NCI-H460 (cell line): ENCODE measurements at regions not wholly inside any gene's neighbourhood (a gene's known extent, or its start where the extent isn't known, plus 50 kb on each side); places are given as distances from the start of the nearest gene placed in this dataset.
A peak's percentile ranks its signal among the peaks of the same experiment; 100 is the strongest.

Experiments used
- DNase-seq: peaks from one replicate; pipeline ENCODE4 v3.0.0-alpha.2; 2016; ENCODE audit warnings: low read depth; ENCODE audit errors: extremely low read depth

DNA sequence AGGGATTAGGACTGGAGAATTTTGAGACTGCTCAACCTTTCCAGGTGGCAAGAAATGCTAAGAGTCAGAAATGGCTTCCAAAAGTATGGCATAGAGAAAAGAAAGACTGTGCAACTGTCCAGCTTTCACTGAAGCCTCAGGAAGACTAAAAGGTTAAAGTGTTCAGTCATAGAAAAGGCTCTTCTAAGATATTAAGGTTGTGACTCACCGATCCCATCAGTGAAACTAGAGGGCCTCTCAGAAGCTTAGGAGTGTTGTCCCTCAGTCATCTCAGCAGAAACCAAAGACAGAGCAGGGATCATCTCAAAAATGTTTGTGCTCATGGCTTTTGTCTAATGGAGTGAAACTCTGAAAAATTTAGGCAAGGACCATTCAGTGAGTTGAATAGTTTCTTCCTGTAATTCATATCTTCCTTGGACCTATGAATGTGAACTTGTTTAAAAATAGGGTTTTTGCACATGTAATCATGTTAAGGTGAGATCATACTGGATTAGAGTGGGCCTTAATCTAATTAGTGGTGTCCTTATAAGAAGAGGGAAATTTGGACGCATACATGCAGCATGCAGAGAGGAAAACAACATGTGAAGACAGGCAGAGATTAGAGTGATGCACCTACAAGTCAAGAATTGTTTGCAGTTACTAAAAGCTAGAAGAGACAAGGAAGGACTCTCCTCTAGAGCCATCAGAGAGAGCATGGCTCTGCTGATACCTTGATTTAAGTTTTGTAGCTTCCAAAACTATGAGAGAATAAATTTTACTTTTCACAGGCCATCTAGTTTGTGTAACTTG, 71.3 kb downstream of the RPE65 start:
- DNase-seq: no peak

DNA sequence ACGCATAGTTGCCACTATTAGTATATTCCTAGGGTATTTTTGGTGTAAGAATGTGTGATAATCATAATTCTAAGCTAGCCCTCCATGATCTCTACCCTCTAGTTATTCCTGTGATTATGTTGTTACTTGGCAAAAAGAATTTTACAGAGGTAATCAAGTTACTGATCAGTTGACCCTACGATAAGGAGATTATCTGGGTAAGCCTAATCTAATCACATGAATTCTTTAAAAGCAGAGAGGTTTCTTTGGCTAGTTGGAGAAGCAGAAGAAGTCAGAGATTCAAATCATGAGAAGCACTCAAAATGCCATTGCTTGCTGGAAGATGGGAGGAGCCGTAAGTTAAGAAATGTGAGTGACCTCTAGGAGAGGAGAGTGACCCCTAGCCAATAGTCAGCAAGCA, 72.7 kb downstream of the RPE65 start:
- DNase-seq: no peak

DNA sequence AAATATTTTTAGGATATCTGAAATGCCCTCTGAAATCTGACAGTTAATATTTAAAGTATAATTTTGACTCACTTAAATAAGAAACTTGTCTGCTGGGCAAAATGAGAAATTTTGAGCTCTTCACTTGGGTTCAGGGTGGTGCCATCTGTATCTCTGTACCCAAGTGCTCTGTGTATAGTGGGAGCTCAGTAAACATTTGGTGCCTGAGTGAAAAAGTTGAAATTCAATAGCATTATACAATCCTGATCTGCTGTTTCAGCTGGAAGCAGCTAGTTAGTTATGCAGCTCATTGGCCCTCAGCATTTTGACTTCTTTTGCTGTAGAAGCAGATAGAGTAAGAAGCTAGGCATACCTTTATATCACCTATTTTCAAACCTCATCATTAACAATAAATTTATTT, 73.3 kb downstream of the RPE65 start:
- DNase-seq: no peak

DNA sequence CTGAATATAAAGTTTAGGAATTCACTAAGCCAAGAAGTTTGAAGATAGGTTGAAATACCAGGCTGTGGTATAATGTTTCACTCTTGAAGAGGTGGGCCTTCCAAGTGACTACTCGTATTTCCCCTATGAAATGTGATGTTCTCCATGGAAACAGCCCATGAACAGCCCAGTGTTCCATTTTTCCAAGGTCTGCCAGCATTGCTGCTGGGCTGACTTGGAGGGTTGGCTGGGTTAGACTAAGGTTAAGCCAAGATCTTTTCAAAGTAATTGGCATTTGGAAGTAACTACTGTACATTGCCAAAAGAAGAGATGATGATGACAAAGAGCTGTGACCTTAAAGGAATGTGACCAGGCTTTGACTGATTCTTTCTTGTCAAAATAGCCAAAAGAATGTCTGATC, 73.8 kb downstream of the RPE65 start:
- DNase-seq: no peak

DNA sequence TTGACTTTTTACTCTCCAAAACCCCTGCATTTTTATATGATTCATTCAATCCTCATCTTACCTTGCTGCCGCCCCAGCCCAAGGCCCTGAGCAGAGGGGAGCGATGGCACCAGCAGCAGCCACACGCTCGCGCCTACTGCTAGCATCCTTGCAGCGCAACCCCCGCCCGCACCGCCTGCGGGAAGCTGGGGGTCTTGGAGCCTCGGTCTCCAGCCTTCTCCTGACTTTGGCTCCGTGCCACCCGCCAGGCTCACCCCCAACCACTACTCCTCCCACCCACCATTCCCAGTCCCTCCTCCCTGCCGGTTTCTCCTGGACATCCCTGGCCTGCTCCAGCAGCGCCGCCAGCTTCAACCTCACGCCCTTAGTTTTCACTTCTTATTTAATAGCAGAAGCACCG, 76.6 kb downstream of the RPE65 start:
- DNase-seq: no peak

DNA sequence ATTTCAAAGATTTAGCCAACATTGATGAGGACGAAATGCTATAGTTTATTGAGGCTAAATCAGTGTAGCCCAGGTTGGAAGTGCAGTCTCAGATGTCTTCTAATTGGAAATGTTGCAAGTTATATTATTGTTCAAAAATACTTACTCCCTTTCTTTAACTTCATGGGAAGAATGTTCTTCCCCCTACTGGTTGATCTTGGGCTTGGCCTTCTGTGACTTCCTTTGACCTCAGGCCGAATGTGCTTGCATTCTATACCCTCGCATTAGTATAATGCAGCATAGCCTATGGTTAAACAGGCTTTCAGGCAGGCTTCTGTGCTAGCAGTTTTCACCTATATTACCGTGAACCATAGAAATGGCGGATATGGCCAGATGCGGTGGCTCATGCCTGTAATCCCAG, 77.3 kb downstream of the RPE65 start:
- no peak for DNase-seq

DNA sequence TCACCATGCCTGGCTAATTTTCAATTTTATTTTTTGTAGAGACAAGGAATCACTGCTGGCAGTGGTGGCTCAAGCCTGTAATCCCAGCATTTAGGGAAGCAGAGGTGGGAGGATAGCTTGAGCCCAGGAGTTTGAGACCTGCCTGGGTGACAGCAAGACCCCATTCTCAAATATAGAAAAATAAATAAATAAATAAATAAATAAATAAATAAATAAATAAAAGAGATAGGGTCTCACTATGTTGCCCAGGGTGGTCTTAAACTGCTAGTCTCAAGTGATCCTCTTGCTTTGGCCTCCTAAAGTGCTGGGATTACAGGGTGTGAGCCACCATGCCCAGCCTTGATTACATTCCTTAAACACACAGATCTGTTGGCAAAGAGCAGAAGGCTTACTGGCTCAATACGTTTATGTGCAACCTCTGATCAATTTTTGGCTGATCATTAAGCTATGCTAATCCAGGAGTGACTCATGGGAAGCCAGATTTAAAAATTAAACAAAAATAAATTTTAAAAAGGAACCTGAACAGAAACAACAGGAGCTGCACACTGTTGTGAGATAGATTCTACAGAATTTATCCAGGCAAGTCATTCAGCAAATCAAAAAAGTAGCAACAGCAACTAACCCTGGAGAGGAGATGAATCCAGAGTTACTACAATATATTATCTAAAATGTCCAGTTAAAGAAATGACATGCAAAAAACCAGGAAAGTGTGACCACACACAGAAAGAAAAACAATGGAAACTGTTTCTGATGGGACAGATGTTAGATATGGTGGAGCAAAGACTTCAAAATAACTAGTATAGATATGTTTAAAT, 79.4 kb downstream of the RPE65 start:
- DNase-seq: no peak

DNA sequence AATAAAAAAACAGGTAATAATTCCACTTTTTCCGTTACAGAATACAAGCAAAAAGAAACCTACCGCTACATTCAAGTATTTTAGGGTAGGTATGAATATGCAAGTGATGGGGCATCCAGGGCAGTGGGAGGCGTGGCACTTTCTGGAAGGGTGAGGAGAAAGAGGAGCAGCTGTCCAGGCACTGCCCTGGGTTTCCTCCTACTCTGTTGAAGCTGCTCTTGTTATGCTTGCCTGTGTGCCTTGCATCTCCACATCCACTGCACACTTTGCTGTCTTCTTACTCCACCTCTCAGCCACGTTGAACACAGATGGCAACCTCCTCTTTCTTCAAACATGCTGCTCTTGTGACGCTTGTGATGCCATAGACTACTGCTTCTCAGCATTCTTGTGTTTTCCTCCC, 83.2 kb downstream of the RPE65 start:
- no peak for DNase-seq

DNA sequence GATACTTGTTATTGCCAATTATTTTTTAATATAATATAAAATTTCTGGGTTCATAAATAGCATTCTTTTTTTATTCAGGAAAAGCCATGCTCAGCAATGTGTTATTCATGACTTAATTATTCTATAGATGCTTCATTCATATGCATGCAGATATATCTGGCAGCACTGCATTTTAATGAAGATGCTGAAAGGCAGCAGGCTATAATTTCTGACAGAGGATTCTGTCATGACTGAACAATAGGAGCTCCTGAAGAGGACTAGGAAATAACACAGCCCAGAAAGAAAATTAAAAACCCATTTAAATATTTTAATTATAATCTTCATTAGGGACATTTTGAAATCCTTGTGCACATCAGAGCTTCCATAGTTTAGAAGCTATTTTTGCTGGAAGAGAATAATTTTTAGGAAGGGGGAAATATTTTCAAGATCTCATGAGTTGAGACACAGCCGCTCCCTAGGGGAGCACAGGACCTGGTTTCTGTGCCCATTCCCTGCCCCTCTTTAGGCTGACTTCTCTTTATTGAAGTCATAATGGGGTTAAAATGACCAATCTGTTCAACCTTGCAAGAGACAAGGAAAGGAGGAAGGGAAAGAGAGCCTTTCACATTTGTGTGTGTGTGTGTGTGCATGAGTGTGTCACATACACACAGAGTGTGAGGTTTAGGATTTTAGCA, 83.9 kb downstream of the RPE65 start:
- no peak for DNase-seq

DNA sequence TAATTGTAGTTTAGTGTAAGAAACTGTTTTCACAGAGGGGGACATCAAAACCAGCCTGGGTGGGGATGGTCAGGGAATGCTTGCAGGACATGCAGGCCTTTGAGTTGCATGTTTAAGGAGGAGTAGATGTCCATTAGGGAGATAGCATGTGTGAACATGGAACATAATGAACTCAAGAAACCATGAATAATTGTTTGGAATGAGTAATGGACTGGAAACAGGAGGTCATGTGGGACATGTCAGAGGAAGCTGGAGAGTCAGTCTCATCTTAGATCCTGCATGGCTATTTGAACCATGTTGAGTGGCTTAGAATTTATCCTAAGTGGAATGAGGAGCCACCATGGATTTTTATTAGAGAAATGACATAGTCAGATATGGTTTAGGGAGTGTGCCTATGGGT, 86.4 kb downstream of the RPE65 start:
- DNase-seq: no peak

DNA sequence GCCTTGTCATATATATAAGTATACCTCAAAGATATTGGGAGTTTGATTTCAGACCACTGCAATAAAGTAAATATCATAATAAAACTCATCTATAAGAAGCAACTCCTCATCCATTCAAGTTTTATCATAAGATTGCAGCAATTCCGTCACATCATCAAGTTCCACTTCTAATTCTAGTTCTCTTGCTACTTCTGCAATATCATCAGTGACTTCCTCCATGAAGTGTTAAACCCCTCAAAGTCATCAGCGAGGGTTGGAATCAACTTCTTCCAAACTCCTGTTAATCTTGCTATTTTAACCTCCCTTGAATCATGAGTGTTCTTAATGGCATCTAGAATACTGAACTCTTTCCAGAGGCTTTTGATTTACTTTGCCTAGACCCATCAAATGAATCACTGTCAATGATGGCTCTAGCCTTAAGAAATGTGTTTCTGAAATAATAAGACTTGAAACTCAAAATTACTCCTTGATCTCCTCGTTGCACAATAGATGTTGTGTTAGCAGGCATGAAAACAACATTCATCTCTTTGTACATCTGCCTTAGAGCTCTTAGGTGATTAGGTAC, 88.3 kb downstream of the RPE65 start:
- DNase-seq: no peak

DNA sequence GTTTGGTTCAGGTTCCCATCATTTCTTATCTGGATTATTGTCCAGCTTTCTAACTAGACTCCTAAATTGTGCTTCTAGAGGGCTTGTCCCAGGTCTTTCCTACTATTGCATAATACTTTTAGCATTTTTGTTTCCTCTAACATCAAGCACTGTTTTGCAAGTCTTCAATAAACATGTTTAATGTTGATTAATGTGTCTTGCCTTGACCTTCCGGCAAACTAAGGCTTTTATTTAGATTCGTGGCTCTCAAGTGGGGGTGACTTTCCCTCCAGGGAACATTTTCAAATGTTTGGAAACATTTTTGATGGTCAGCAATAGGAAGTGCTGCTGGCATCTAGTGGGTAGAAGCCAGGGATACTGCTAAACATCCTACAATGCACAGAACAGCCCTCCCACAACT, 90.7 kb downstream of the RPE65 start:
- no peak for DNase-seq

DNA sequence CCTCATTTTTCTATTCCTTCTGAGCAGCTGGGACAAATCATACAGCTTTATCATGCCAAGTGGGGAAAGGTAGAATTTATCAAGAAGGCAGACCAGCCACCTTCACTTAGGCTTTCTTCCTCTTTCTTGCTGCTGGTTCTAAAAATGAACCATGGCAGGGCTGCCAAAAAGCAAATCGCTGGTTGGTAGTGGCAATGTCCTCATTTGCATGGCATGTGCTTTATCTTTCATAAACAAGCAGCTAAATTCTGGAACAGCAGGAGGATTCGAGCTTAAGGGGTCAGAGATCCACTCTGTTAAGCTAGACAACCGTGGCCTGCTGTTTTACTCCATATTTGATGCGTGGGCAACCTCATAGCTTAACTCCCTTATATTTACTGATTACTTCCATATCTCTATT, 91.3 kb downstream of the RPE65 start:
- no peak for DNase-seq

DNA sequence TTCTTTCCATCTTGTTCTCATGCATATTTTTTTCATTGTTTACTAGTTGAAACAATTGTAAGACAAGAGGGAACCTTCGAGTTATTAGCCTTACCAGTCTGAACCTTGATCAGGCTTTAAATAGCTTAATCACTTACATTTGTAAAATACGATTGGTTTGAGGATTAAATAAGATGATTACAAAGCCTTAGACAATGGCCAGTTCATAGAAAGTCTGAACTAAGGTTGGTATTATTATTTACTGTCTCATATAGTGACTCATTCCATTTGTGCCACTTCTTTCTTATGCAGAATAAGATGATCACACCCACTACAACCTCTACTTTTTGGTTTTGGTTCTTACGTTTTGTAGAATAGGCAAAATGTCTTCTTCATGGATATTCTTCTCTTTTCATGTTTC, 94.1 kb downstream of the RPE65 start:
- no peak for DNase-seq

DNA sequence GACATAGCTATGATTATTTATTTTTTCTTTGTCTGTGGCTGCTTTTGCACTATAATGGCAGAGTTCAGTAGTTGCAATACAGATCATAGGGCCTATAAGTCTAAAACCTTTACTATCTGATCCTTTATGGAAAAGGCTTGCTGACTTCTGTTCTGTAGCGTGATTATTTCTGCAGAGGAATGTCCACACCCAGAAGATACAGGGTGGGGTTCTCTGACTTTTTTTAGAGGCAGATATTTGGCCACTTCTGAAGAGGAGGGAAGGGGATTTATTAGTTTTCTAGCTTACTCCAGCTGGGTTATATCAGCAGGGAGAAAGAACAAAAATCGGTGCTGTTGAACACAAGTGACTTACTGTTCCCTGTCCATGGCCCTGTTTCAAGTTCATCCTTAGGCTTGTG, 97.6 kb downstream of the RPE65 start:
- DNase-seq: no peak

DNA sequence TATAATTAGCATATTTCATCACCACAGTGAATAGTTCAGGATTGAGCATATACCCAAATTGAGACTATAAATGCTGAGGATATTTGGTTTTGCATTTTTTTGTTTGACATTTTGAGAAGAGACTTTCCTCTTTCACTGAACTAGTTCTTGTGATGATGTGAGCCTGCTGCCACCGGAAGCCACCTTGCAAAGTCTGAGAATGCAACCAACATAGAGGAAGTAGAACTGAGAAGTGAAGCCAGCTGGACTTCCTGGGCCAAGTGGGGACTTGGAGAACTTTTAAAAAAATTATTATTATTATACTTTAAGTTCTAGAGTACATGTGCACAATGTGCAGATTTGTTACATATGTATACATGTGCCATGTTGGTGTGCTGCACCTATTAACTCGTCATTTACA, 102.3 kb downstream of the RPE65 start:
- DNase-seq: no peak

DNA sequence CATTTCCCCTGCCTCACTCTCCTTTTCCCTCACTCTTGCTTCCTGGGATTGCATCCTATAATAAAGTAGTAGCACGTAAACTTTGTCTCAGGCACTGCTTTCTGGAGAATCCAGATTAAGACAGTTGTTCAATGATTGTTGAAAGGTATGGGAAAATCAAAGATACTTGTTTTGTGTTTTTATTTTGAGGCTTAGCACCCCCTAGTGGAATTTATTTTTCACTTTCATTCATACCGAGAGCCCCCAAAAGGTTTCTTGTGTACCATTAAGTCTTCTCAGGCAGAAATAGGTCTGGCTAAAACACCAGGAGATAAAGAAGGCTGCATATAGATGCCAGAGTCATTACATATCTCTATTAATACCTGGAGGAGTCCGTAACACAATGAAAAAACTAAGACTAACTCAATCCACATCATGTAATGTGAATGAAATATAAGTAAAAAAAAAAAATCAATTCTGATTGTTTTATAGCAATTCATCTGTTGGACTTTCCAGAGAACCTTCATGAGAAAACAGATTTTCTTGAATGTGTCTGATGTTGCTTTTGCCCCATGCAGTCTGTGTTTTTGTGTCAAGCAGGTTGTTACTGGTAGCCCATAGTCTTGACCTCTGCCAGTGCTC, 103.5 kb downstream of the RPE65 start:
- peak; percentile 7 for DNase-seq

DNA sequence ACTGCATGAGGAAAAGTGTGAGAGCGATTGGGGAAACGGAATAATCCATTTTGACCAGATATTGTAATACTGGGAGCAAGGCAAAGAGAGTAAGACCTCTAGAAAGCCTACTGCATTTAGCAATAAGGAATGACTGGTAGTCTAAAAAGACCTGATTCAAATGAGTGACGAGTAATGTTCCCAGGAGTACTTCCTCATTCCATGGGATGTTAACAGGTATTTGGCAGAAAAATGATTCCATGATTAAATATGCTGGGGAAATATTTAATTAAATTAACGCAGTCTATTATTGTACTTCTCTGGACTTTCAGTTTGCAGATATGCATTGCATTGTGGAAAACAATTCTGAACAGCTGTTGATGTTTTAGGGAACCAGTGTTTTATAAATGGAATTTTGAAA, 105.5 kb downstream of the RPE65 start:
- DNase-seq: no peak

DNA sequence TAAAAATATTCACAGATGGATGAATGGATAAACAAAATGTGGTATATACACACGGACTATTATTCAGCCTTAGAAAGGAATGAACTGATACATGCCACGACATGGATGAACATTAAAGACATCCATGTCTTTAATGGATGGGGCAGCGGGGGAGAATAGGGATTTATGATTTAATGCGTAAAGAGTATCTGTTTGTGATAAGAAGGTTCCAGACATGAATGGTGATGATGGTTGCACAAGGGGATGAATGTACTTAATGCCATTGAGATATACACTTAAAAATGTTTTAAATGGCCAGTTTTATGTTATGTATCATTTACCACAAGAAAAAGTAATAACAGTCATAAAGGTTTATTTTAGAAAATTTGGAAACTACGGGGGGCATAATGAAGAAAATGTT, 108.6 kb upstream of the WLS start:
- no peak for DNase-seq

DNA sequence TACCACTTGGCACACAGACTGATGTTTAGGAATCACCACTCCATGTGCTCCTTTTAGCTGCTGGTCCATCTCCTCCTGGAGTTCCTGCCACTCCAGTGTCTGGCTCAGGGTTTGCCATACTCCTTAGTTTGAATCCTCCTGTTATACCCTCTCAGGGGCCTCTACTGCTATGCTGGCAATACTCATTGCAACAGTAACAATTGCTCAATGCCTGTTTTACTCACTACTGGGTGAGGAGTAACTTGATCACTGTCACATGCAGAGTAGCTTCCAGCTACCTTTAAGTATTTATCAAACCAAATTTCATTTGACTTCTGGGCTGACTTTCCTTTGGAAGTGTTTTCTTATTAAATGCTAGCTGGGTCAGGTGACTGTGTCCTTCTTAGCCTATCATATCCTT, 107.2 kb upstream of the WLS start:
- no peak for DNase-seq

DNA sequence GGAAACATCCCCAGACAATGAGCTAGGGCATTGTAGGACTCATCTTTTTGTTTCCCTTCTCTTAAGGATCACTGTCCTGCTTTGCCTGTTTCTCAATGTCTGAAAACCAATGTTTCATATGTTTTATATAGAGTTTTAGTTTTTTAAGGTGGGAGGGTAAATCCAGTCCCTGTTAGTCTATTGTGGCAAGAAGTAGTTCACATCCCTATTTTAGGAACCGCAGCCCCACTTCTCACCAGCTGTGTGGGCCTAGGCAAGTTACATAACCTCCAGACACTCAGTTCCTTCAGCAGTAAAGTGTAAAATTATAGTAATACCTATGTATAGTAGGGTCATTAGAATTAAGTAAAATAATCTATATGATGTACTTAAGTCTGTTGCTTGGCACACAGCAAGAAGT, 105.8 kb upstream of the WLS start:
- no peak for DNase-seq
